Colonic mucosa (tissue), 4 donors: ENCODE measurements at regions not wholly inside any gene's neighbourhood (a gene's known extent, or its start where the extent isn't known, plus 50 kb on each side); places are given as distances from the start of the nearest gene placed in this dataset.

ENCODE experiments used
- DNase-seq: peaks from one replicate; pipeline ENCODE4 v3.0.0-alpha.2; 2020
- H3K27ac ChIP-seq: fragments of 200-600 bp; one replicate; pipeline ENCODE4 v1.8.0; 2021
- H3K27me3 ChIP-seq: fragments of 200-600 bp; one replicate; pipeline ENCODE4 v1.8.0; 2021
- H3K36me3 ChIP-seq: fragments of 200-600 bp; one replicate; pipeline ENCODE4 v1.8.0; 2021
- H3K4me1 ChIP-seq: fragments of 200-600 bp; one replicate; pipeline ENCODE4 v1.8.0; 2021; ENCODE audit warnings: mild to moderate bottlenecking
- H3K4me3 ChIP-seq: fragments of 200-600 bp; one replicate; pipeline ENCODE4 v1.8.0; 2021
- H3K9ac ChIP-seq, 2 donors: one replicate each; pipeline ENCODE4 v1.7.0; 2013; ENCODE audit warnings: control low read depth in 2 of 2, low read depth in 2 of 2, low read length in 2 of 2
- H3K9me3 ChIP-seq: fragments of 200-600 bp; one replicate; pipeline ENCODE4 v1.8.0; 2021
- intact Hi-C: fragments of 100-400 bp; cut with DNase I; formaldehyde crosslinking; loops from one replicate; pipeline ENCODE4 v1.14.1; 2022
- TF ChIP-seq, protein P1 (sequence below): fragments of 200-600 bp; IDR thresholded peaks from one replicate; pipeline ENCODE4 v1.8.0; 2022; ENCODE audit warnings: antibody characterized with exemption, mild to moderate bottlenecking
- donor health status: healthy.
- donor health status: DM: no; HTN: no; CAD: no.
- donor health status: DM: no; HTN: no; CAD: no.

- Histone ChIP-seq H3K27me3 (no peaks in the 10 kb centered on the region), H3K9ac (no peak overlapping the region), H3K4me1 (no peaks in the 10 kb centered on the region), H3K4me3 (no peak overlapping the region), H3K9me3 (no peaks in the 10 kb centered on the region), H3K27ac (no peak overlapping the region), H3K36me3 (no peaks in the 10 kb centered on the region)
- TF ChIP-seq, protein P1, sequence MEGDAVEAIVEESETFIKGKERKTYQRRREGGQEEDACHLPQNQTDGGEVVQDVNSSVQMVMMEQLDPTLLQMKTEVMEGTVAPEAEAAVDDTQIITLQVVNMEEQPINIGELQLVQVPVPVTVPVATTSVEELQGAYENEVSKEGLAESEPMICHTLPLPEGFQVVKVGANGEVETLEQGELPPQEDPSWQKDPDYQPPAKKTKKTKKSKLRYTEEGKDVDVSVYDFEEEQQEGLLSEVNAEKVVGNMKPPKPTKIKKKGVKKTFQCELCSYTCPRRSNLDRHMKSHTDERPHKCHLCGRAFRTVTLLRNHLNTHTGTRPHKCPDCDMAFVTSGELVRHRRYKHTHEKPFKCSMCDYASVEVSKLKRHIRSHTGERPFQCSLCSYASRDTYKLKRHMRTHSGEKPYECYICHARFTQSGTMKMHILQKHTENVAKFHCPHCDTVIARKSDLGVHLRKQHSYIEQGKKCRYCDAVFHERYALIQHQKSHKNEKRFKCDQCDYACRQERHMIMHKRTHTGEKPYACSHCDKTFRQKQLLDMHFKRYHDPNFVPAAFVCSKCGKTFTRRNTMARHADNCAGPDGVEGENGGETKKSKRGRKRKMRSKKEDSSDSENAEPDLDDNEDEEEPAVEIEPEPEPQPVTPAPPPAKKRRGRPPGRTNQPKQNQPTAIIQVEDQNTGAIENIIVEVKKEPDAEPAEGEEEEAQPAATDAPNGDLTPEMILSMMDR: no peak
- intact Hi-C loops: no loop called here
- no peak for DNase-seq
Observed at GRCh38 chr14:24693353-24693737, 59.4 kb upstream of the GZMB start.

- Histone ChIP-seq H3K36me3 (no peaks in the 10 kb centered on the region), H3K4me1 (no peaks in the 10 kb centered on the region), H3K9ac (no peak overlapping the region), H3K27ac (no peak overlapping the region), H3K9me3 (no peaks in the 10 kb centered on the region), H3K27me3 (no peaks in the 10 kb centered on the region), H3K4me3 (no peak overlapping the region)
- no peak for DNase-seq
- TF ChIP-seq, protein P1: no peak
- intact Hi-C loops: no loop called here
Observed at GRCh38 chr14:24692382-24693352, 58.7 kb upstream of the GZMB start.

GRCh38 chr14:24690492-24690891 lies 56.5 kb upstream of the GZMB start:
- intact Hi-C loops: no loop called here
- Histone ChIP-seq H3K4me1 (no peaks in the 10 kb centered on the region), H3K9me3 (no peaks in the 10 kb centered on the region), H3K4me3 (no peak overlapping the region), H3K36me3 (no peaks in the 10 kb centered on the region), H3K27me3 (no peaks in the 10 kb centered on the region), H3K9ac (no peak overlapping the region), H3K27ac (no peak overlapping the region)
- TF ChIP-seq, protein P1: no peak
- DNase-seq: no peak

- TF ChIP-seq, protein P1: no peak
- Histone ChIP-seq H3K27me3 (no peaks in the 10 kb centered on the region), H3K4me1 (no peaks in the 10 kb centered on the region), H3K36me3 (no peaks in the 10 kb centered on the region), H3K27ac (no peak overlapping the region), H3K9ac (no peak overlapping the region), H3K9me3 (no peaks in the 10 kb centered on the region), H3K4me3 (no peak overlapping the region)
- intact Hi-C loops: no loop called here
- DNase-seq: no peak
Observed at GRCh38 chr14:24688030-24688658, 54.2 kb upstream of the GZMB start.
